Epithelial cell of esophagus (primary cell): ENCODE measurements at regions not wholly inside any gene's neighbourhood (a gene's known extent, or its start where the extent isn't known, plus 50 kb on each side); places are given as distances from the start of the nearest gene placed in this dataset.
A peak's percentile ranks its signal among the peaks of the same experiment; 100 is the strongest.

ENCODE experiments used
- DNase-seq: peaks from one replicate; pipeline ENCODE4 v3.0.0; 2010; ENCODE audit warnings: low read depth
- H3K4me3 ChIP-seq: 2 replicates; pipeline ENCODE4 v1.5.1; 2011; ENCODE audit warnings: mild to moderate bottlenecking, low read length, control low read depth
- CTCF ChIP-seq: IDR thresholded peaks from 2 replicates; pipeline ENCODE4 v1.5.1; 2011; ENCODE audit warnings: low read depth, mild to moderate bottlenecking, low read length, control low read depth, inconsistent platforms; ENCODE audit not compliant: insufficient read depth; ENCODE audit errors: missing control alignments

- TF ChIP-seq CTCF, result no peak
- no peak overlapping the region for H3K4me3 ChIP-seq
- DNase-seq, result no peak
Measured at GRCh38 chr20:6440443-6440799, 317.6 kb upstream of the FERMT1 start.

GRCh38 chr20:6439737-6440442 lies 317.1 kb upstream of the FERMT1 start:
- no peak for DNase-seq
- H3K4me3 ChIP-seq, result no peak overlapping the region
- no peak for TF ChIP-seq CTCF

DNA sequence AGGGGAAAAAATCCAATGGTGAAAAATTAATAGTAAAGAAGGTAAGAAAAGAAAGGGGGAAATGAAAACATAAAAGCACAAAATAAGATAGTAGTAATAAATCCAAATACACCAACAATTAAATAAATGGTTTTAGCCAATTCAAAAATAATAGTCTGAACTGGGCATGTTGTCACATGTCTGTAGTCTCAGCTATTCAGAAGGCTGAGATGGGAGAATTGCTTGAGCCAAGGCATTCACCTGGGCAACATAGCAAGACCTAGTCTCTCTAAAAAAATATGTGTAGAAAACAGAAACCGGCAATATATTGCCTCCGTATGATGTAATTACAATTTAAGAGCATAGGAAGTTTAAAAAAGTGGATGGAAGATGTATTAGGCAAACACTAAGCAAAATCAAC lies 311.3 kb upstream of the FERMT1 start:
- no peak for TF ChIP-seq CTCF
- DNase-seq, result peak; percentile 54
- no peak overlapping the region for H3K4me3 ChIP-seq

- H3K4me3 ChIP-seq, result no peak overlapping the region
- no peak for TF ChIP-seq CTCF
- DNase-seq, result no peak
Measured at GRCh38 chr20:6430381-6430780, 307.6 kb upstream of the FERMT1 start.

DNA sequence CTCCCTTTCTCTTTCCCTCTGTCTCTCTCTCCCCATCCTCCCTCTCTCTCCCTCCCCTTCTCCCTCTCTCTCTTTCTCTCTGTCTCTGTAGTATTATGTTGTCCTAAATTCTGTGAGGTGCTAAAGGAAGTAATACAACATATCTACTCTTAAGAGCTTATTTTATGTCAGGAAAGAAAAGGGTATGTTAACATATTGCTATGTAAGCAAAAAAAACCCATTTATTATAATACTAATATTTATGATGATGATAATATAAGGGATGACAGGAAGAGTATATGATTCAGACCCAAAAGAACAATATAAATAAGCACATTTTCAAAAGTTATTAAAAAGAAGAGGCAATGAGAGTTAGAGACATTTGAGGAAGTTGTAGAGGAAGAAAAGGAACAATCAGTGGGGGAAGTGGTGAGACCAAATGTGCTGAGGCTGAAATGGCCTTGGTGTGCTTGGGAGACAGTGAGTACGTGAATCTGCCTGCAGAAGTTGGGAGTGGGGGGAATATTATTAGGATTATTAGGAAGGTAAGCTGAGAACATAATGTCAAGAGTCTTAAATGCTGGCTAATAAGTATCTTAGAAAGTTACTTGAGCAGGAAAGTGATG lies 303.6 kb upstream of the FERMT1 start:
- no peak overlapping the region for H3K4me3 ChIP-seq
- TF ChIP-seq CTCF, result no peak
- no peak for DNase-seq

DNA sequence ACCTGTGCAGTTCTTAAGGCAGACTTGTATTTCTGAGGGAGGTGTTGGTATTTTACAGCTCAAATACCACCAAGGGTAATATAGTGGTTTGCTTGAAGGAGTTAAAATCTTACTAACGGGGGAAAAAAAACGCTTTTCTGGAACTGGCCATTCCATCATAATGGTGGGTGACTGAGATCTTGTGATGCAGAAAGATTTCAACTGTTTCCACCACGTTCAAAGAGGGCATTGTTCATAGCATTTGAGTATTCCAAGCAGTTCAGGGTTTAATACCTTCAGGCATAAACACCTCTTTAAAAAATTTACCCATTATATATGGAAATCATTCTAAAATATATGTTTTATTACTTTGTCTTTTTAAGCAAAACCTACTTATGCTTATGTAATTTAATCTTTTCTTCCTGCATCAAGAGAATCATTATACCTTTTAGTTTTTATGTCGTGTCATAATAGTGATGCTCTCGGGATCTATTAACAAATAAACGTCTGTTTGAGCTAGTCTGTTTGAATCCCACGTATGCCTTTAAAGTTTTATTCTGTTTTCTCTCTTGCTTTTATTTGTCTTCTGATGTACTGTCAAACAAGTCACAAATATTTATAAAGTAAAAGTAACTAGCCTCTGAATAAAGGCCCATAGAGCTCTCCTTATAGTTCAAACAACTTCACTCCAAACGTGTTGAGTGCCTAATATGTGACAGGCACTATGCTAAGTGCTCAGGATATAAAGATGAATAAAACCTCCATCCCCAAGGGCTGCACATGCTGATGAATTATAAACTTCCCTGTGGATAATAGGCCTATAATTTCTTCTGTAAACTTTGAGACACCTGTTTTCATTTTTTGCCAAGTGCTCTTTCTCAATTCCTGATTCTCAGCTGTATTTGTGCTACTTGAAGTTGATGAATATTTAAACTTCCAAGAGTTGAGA lies 298.8 kb upstream of the FERMT1 start:
- no peak overlapping the region for H3K4me3 ChIP-seq
- TF ChIP-seq CTCF, result no peak
- no peak for DNase-seq
